Testis (tissue), 2 donors: ENCODE measurements at regions not wholly inside any gene's neighbourhood (a gene's known extent, or its start where the extent isn't known, plus 50 kb on each side); places are given as distances from the start of the nearest gene placed in this dataset.
"Not testable (repeated sequence)": the region's sequence is repeated elsewhere in the genome, so short reads cannot be mapped to it uniquely, and the experiment has no call there.

Experiments
- POLR2A ChIP-seq: fragments of 450-650 bp; IDR thresholded peaks from one replicate; pipeline ENCODE4 v1.6.1; 2017; ENCODE audit warnings: antibody characterized with exemption, mild to moderate bottlenecking, moderate library complexity
- TF ChIP-seq, protein P1 (sequence below), 3 experiments: fragments of 450-650 bp in 2 of 3; fragments of 200-600 bp in 1 of 3; sonication (generic) in 1 of 3; IDR thresholded peaks; one replicate each; pipeline ENCODE4 v1.5.1; 2016 to 2019; ENCODE audit warnings: antibody characterized with exemption in 3 of 3, mild to moderate bottlenecking in 2 of 3, moderate library complexity in 1 of 3

DNA sequence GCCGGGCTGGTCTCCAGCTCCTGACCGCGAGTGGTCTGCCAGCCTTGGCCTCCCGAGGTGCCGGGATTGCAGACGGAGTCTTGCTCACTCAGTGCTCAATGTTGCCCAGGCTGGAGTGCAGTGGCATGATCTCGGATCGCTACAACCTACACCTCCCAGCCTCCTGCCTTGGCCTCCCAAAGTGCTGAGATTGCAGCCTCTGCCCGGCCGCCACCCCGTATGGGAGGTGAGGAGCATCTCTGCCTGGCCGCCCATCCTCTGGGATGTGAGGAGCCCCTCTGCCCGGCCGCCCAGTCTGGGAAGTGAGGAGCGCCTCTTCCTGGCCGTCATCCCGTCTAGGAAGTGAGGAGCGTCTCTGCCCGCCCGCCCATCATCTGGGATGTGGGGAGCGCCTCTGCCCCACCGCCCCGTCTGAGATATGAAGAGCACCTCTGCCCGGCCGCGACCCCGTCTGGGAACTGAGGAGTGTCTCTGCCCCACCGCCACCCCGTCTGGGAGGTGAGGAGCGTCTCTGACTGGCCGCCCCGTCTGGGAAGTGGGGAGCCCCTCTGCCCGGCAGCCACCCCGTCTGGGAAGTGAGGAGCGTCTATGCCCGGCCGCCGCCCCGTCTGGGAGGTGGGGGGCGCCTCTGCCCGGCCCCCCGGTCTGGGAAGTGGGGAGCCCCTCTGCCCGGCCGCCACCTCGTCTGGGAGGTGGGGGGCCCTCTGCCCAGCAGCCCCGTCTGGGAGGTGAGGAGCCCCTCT is 861.8 kb upstream of the INTU start:
- TF ChIP-seq, protein P1, sequence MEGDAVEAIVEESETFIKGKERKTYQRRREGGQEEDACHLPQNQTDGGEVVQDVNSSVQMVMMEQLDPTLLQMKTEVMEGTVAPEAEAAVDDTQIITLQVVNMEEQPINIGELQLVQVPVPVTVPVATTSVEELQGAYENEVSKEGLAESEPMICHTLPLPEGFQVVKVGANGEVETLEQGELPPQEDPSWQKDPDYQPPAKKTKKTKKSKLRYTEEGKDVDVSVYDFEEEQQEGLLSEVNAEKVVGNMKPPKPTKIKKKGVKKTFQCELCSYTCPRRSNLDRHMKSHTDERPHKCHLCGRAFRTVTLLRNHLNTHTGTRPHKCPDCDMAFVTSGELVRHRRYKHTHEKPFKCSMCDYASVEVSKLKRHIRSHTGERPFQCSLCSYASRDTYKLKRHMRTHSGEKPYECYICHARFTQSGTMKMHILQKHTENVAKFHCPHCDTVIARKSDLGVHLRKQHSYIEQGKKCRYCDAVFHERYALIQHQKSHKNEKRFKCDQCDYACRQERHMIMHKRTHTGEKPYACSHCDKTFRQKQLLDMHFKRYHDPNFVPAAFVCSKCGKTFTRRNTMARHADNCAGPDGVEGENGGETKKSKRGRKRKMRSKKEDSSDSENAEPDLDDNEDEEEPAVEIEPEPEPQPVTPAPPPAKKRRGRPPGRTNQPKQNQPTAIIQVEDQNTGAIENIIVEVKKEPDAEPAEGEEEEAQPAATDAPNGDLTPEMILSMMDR (IDR thresholded peaks at IDR 0.05), result not testable (repeated sequence)
- not testable (repeated sequence) for TF ChIP-seq POLR2A
